IMR-90 (cell line): ENCODE measurements at regions not wholly inside any gene's neighbourhood (a gene's known extent, or its start where the extent isn't known, plus 50 kb on each side); places are given as distances from the start of the nearest gene placed in this dataset.

Source experiments
- MXI1 ChIP-seq: IDR thresholded peaks from 2 replicates; pipeline ENCODE4 v1.6.1; 2012; ENCODE audit warnings: low read depth, mild to moderate bottlenecking, low read length, moderate library complexity, borderline replicate concordance
- RFX5 ChIP-seq: IDR thresholded peaks from 2 replicates; pipeline ENCODE4 v1.8.0; 2012; ENCODE audit warnings: low read depth, mild to moderate bottlenecking, low read length, moderate library complexity
- TF ChIP-seq, protein P1 (sequence below): conservative IDR thresholded peaks from 2 replicates; pipeline ENCODE4 v1.5.1; 2012; ENCODE audit warnings: mild to moderate bottlenecking, low read depth, low read length, improper control_type of control experiment

GRCh38 chr17:63170795-63171194 is 204.8 kb downstream of the TANC2 start:
- TF ChIP-seq, protein P1, sequence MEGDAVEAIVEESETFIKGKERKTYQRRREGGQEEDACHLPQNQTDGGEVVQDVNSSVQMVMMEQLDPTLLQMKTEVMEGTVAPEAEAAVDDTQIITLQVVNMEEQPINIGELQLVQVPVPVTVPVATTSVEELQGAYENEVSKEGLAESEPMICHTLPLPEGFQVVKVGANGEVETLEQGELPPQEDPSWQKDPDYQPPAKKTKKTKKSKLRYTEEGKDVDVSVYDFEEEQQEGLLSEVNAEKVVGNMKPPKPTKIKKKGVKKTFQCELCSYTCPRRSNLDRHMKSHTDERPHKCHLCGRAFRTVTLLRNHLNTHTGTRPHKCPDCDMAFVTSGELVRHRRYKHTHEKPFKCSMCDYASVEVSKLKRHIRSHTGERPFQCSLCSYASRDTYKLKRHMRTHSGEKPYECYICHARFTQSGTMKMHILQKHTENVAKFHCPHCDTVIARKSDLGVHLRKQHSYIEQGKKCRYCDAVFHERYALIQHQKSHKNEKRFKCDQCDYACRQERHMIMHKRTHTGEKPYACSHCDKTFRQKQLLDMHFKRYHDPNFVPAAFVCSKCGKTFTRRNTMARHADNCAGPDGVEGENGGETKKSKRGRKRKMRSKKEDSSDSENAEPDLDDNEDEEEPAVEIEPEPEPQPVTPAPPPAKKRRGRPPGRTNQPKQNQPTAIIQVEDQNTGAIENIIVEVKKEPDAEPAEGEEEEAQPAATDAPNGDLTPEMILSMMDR: no peak
- TF ChIP-seq MXI1: no peak
- no peak for TF ChIP-seq RFX5
